ENCODE measurements at regions not wholly inside any gene's neighbourhood (a gene's known extent, or its start where the extent isn't known, plus 50 kb on each side); places are given as distances from the start of the nearest gene placed in this dataset.

DNA sequence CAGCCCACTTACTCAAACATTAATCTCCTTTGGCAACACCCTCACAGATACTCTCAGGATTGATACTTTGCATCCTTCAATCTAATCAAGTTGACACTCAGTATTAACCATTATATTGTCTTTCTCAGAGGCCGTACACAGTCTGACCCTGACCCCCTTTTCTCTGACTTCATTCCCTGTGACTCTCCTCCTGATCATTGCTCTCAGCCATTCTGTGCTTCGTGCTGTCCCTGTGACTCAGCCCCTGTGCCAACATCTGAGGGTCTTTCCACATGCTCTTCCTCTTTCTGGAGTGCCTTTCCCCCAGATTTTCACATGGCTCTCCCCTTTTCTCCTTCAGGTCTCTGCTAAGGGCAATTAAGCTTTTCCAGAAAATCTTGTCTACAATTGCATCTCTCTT lies 289.0 kb upstream of the PHYHIPL start:
- TF ChIP-seq EZH2 (IDR thresholded peaks at IDR 0.05; ENCODE audit: borderline replicate concordance, low read length): no peak
- TF ChIP-seq, protein P1, sequence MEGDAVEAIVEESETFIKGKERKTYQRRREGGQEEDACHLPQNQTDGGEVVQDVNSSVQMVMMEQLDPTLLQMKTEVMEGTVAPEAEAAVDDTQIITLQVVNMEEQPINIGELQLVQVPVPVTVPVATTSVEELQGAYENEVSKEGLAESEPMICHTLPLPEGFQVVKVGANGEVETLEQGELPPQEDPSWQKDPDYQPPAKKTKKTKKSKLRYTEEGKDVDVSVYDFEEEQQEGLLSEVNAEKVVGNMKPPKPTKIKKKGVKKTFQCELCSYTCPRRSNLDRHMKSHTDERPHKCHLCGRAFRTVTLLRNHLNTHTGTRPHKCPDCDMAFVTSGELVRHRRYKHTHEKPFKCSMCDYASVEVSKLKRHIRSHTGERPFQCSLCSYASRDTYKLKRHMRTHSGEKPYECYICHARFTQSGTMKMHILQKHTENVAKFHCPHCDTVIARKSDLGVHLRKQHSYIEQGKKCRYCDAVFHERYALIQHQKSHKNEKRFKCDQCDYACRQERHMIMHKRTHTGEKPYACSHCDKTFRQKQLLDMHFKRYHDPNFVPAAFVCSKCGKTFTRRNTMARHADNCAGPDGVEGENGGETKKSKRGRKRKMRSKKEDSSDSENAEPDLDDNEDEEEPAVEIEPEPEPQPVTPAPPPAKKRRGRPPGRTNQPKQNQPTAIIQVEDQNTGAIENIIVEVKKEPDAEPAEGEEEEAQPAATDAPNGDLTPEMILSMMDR (conservative IDR thresholded peaks at IDR 0.05 in 1 of 2, IDR thresholded peaks at IDR 0.05 in 1 of 2; ENCODE audit: extremely low read depth in 1 of 2, insufficient read depth in 1 of 2, low read depth in 1 of 2, low read length in 2 of 2): no peak

All from mammary epithelial cell (primary cell).